ENCODE measurements at regions not wholly inside any gene's neighbourhood (a gene's known extent, or its start where the extent isn't known, plus 50 kb on each side); places are given as distances from the start of the nearest gene placed in this dataset.

DNA sequence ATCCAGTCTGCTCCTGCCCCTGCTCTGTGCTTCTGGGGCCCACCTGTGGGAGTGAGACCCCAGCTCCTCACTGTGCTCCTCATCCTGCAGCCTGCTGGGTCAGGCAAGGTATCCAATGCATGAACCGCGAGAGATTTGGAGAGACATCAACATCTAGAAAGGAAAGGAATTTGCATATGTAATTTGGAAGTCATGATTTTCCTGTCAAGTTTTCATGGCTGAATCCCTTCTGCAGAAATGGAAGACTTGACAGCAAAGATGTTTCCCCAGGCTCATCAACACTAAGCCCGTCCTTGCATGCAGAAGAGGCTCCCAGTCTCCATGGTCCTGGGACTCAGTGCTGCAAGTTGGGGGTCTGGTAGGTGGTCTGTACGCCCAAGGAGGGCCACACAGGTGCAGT is 176.9 kb upstream of the GRB10 start:
- BruUV-seq (replicated peaks): no TSS peak
- Histone ChIP-seq H3K27ac (ENCODE audit: low read depth, low read length, poor library complexity, severe bottlenecking) (no peak overlapping the region), H3K36me3 (ENCODE audit: insufficient read depth, low read length, poor library complexity, severe bottlenecking) (no peaks in the 10 kb centered on the region), H3K4me3 (ENCODE audit: low read depth, low read length, poor library complexity, severe bottlenecking) (no peak overlapping the region), H3K4me1 (ENCODE audit: insufficient read depth, low read length, poor library complexity, severe bottlenecking) (no peaks in the 10 kb centered on the region), H3K9me3 (ENCODE audit: low read depth, low read length, poor library complexity, severe bottlenecking) (peaks cover 26% of the 10 kb centered on the region), H3K27me3 (replicated peaks; ENCODE audit: insufficient read depth, low read depth, low read length, poor library complexity) (no peaks in the 10 kb centered on the region)
- TF ChIP-seq, protein P1, sequence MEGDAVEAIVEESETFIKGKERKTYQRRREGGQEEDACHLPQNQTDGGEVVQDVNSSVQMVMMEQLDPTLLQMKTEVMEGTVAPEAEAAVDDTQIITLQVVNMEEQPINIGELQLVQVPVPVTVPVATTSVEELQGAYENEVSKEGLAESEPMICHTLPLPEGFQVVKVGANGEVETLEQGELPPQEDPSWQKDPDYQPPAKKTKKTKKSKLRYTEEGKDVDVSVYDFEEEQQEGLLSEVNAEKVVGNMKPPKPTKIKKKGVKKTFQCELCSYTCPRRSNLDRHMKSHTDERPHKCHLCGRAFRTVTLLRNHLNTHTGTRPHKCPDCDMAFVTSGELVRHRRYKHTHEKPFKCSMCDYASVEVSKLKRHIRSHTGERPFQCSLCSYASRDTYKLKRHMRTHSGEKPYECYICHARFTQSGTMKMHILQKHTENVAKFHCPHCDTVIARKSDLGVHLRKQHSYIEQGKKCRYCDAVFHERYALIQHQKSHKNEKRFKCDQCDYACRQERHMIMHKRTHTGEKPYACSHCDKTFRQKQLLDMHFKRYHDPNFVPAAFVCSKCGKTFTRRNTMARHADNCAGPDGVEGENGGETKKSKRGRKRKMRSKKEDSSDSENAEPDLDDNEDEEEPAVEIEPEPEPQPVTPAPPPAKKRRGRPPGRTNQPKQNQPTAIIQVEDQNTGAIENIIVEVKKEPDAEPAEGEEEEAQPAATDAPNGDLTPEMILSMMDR (conservative IDR thresholded peaks at IDR 0.05; ENCODE audit: low read depth, low read length): no peak
- TF ChIP-seq EZH2 (IDR thresholded peaks at IDR 0.05; ENCODE audit: borderline replicate concordance, low read depth, low read length, poor library complexity, severe bottlenecking): no peak
- CTCF ChIA-PET: no interaction called here
- intact Hi-C loops (cut with micrococcal nuclease; ENCODE audit: unreplicated experiment): no loop called here
- DNase-seq (ENCODE audit: low spot score): no peak
- POLR2A ChIA-PET (ENCODE audit: low non-redundant PET): no interaction called here

DNA sequence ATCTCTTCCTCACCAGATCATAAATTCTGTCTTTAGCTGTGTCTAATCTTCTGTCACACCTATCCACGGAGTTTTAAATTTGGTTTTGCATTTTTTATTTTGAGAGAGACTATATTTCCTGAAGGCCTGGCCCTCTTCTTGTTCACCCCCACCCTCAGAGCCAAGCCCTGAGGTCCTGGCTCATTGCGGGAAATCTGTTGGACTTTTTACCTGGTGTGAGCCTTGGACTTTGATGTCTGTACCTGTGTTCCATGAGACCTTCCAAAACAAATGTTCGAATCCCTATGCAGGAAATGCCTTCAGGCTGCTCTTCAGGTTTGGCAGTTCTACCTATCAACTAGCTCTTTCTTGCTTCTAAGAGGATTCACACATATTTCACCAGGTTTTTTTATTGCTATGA is 175.2 kb upstream of the GRB10 start:
- Histone ChIP-seq H3K4me3 (ENCODE audit: low read depth, low read length, poor library complexity, severe bottlenecking) (no peak overlapping the region), H3K27ac (ENCODE audit: low read depth, low read length, poor library complexity, severe bottlenecking) (no peak overlapping the region), H3K9me3 (ENCODE audit: low read depth, low read length, poor library complexity, severe bottlenecking) (peaks cover 25% of the 10 kb centered on the region), H3K36me3 (ENCODE audit: insufficient read depth, low read length, poor library complexity, severe bottlenecking) (no peaks in the 10 kb centered on the region), H3K27me3 (replicated peaks; ENCODE audit: insufficient read depth, low read depth, low read length, poor library complexity) (no peaks in the 10 kb centered on the region), H3K4me1 (ENCODE audit: insufficient read depth, low read length, poor library complexity, severe bottlenecking) (no peaks in the 10 kb centered on the region)
- no peak for DNase-seq (ENCODE audit: low spot score)
- BruUV-seq (replicated peaks): no TSS peak
- TF ChIP-seq, protein P1 (conservative IDR thresholded peaks at IDR 0.05; ENCODE audit: low read depth, low read length): no peak
- TF ChIP-seq EZH2 (IDR thresholded peaks at IDR 0.05; ENCODE audit: borderline replicate concordance, low read depth, low read length, poor library complexity, severe bottlenecking): no peak
- CTCF ChIA-PET: no interaction called here
- POLR2A ChIA-PET (ENCODE audit: low non-redundant PET): no interaction called here
- intact Hi-C loops (cut with micrococcal nuclease; ENCODE audit: unreplicated experiment): no loop called here

DNA sequence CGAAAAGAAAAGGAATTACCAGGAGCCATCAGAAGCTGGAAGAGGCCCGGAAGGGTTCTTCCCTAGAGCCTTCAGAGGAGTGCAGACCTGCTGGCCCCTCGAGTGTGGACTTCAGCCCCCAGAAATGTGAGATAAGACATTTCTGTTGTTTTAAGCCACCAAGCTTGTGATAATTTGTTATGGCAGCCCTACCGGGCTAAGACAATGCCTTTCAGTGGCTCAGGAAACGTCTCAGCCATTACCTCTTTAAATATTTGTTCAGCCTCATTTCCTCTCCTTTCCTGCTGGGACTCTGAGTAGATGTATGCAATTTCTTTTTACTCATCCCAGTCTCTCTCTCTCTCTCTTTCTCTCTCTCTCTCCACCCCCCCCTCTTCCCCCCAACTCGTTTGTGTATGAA is 174.7 kb upstream of the GRB10 start:
- no peak overlapping the region for H3K27ac ChIP-seq (ENCODE audit: low read depth, low read length, poor library complexity, severe bottlenecking)
- H3K4me1 ChIP-seq (ENCODE audit: insufficient read depth, low read length, poor library complexity, severe bottlenecking): no peaks in the 10 kb centered on the region
- peaks cover 25% of the 10 kb centered on the region for H3K9me3 ChIP-seq (ENCODE audit: low read depth, low read length, poor library complexity, severe bottlenecking)
- TF ChIP-seq, protein P1 (conservative IDR thresholded peaks at IDR 0.05; ENCODE audit: low read depth, low read length): no peak
- no peak for TF ChIP-seq EZH2 (IDR thresholded peaks at IDR 0.05; ENCODE audit: borderline replicate concordance, low read depth, low read length, poor library complexity, severe bottlenecking)
- no peak overlapping the region for H3K4me3 ChIP-seq (ENCODE audit: low read depth, low read length, poor library complexity, severe bottlenecking)
- CTCF ChIA-PET: no interaction called here
- POLR2A ChIA-PET (ENCODE audit: low non-redundant PET): no interaction called here
- intact Hi-C loops (cut with micrococcal nuclease; ENCODE audit: unreplicated experiment): no loop called here
- no peaks in the 10 kb centered on the region for H3K27me3 ChIP-seq (replicated peaks; ENCODE audit: insufficient read depth, low read depth, low read length, poor library complexity)
- DNase-seq (ENCODE audit: low spot score): no peak
- no TSS peak for BruUV-seq (replicated peaks)
- H3K36me3 ChIP-seq (ENCODE audit: insufficient read depth, low read length, poor library complexity, severe bottlenecking): no peaks in the 10 kb centered on the region
